NCI-H2196 treated with DMSO at 0.1 percent for 48 hours (cell line): ENCODE measurements at regions not wholly inside any gene's neighbourhood (a gene's known extent, or its start where the extent isn't known, plus 50 kb on each side); places are given as distances from the start of the nearest gene placed in this dataset.
"Not testable (repeated sequence)": the region's sequence is repeated elsewhere in the genome, so short reads cannot be mapped to it uniquely, and the experiment has no call there.

Experiments used
- DNase-seq: peaks from one replicate; lab custom pipeline; 2025; ENCODE audit not compliant: unreplicated experiment; lab: John Stamatoyannopoulos, UW

DNA sequence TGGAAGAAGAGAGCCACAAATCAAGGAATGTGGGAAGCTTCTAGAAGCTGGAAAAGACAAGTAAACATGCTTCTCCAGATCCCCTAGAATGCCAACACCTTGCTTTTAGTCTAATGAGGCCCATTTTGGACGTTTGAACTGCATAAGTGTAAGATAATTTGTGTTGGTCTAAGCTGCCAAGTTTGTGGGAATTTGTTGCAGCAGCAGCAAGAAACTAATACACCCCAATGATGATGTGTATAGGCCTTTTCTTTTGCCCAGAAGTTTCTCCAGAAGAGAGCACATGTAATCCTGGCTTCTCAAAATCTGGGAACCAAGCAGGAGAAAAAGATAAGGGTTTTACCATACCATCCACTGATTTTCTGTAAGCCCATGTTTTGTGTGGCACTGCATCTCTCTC, 96.1 kb upstream of the DPT start:
- DNase-seq, result no peak

DNA sequence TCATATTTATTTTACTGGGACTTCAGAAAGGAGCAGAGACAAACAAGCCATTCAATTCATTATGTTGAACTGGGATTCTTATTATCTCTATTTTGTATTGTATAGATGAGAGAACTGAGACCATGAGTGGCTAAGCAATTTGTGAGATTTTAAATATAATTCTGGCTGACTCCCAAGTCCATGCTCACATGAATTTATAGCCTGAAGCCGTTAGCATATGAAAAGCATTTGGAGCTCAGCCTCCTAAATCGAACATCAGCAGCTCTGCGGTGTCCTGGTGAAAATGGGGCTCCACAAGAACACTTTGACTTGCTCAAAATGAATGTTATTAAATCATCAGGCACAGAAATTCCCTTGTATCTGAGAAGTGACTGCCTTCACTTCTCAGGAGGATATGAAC, 96.8 kb upstream of the DPT start:
- no peak for DNase-seq

DNA sequence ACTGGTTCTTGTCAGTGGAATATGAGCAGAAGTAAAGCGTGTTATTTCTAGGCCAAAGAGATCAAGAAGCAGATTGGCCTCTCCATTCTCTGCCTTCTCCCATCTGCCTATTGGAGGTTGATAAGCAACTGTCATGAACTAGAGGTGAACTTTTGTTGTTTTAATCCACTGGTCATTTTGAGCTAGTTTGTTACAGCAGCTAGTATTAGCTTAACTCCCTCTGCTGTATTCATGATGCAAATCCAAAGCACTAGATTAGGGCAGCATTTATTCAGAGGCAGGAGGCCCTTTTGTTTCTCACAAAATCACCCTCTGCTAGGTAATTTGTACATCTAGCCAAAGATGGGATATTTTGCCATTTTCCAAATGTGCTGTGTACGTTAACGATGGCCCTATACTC, 97.3 kb upstream of the DPT start:
- no peak for DNase-seq

DNA sequence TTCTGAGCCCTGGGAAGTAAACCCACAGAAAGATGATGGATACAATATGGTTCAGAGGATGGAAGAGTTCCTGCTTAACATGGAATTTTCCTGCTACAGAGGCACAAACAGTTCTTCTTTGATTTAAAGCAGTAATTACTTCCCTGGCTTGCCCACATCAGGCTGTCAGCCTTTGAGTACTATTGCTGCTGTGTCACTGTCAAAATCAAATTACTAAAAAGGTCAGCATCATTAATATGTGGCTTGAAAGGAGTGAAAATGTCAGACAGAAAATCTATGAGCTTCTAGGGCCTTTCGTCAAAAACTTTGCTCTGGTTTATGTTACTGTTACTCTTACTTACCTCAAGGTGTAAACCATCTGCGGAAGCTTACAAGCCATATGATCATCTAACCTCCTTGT, 98.6 kb upstream of the DPT start:
- DNase-seq, result no peak

DNA sequence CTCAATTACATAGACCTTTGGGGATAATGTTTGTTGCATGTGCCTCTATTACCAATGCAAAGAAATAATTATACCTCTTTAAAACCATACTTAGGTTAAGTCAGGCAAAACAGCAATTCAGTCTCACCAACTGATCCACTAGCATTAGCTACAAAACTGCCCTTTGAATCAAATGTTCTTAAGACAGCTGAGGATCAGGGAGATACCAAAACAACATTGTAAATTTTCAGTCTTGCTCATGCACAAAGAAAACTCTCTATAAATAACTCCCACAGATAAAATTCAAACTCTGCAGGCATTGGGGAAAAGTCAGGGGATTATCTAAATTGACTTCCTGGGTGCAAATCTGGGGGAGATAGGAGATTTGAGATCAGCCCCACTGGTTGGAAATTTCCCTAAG, 100.9 kb upstream of the DPT start:
- no peak for DNase-seq

DNA sequence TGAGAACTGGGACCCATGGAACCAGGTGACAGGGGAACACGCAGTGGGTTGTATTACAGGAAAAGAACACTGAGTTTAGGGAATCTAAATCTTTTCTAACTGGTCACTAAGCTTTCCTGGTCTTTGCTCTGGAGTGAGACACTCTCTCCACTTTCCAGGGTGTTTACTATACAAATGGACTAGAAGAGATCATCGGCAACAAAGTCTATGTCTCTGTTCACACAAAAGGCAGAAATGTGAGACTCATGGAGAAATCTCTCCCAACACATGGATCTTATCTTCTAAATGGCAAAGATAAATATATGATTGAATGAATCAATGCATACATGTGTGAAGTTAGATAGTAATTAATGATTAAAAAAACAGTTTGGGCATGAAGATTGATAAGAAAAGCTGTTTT, 101.6 kb upstream of the DPT start:
- no peak for DNase-seq

DNA sequence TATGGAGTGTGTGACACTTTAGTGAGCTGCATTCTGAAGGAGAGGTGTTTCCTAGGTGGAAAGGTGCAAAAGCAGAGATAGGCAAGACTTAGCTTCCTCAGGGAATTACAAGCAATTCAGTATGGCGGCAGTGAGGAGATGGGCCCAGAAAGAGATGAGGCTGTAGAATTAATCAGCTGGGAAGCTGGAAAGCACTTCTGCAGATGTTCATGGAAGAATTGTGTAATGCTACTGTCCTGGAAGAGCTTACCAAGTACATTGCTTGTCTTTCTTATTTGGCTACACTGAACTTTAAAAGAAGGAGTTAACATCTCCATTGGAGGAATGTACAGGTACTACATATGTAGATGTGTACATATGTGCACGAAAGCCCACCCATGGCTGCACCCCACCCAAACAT, 103.7 kb upstream of the DPT start:
- DNase-seq, result no peak

DNA sequence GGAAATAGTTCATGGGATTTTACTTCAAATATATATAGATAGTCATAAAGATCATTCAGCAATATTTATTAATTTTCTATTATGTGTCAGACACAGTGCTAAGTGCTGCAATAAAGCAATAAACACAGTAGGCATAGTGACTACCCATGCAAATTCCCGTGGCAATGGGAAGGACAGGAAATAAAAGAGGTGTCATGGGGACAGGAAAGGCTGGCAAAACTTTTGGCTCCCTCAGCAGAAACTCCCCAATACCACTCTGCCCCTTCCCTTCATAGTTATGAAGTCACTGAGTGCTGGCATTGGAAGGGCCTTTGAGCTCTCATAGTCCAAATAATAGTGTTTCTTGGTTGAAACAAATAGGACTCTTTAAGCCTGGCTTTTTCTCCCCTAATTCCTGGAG, 104.4 kb upstream of the DPT start:
- DNase-seq, result no peak

DNA sequence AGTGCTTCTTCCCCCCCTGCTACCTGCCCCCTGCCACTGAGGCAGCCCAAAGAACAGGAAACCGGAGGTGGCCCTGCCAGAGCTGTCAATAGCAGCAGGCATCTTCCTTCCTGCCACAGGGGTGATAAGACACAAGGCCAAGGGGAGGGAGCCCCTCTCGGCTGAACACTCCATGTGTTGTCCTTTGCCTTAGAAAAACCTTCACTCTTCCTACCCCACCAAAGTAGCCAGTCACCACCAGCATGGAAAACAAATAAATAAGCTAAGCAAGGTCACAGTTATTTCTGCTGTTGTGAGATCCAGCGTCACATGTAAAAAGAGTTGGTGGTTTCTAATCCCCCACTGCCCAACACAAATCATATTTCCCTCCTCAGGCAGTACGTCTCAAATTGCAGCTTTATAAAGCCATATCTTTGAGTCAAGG, 104.8 kb upstream of the DPT start:
- no peak for DNase-seq

DNA sequence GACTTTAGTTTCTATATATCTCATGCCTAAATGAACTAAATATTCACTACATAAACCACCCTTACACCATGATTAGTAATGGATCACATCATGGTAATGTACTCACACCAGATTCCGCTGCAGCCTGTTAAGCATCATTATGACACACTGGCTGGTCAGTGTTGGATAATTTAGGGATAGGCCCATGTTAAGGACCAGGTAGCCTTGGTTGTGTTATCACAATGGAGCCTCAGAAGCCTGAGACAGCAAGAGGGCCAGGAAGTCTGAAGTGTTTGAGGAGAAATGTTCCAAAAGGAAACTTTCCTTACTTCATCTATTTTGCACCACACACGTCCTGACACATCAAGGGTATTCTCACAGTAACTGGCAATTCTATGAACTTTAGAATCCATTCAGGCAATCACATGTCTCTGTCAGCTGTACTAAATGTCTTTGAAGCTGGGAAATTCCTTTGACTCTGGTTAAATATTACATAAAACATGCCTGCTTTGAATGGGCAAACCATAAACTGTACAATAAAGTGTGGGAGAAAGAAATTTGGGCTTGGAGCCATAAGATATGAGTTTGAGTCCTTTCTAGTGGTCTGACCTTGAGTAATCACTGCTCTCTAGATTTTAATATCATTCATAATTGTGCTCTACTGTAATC, 105.3 kb upstream of the DPT start:
- DNase-seq, result no peak

DNA sequence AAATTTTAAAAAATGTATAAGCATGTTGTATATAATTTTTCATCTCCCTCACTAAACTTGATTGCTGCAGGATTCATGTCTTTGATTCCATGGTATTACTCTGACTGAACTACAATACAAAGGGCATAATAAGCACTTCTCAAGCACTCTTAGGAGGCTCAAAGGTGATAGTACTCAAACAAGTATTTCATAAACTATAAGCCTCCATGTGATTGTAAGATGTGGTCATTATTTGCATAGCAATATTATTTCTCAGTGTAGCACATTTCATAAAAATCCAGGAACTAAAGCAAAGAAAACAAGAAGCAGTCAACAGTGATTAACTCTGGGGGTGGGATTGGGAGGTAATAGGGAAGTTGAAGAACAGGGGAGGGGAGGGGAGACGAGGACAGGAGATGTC, 106.2 kb upstream of the DPT start:
- no peak for DNase-seq

DNA sequence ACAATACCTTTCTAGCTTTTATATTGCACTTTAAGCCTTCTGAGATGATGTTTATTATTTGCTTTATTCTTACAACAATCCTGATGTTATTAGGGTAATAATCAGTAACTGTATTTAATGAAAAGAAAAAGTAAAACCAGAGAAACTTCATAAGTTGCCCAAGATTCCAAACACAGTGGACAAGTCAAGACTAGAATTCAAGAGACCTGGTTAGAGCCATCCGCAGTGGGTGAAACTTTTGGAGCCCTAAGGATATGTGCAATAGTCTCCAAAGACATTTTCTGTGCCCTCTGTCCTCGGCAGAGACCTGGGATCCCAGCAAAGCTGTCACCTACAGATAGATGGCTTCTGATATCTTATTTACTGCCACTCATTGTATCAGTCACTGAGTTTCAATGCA, 106.8 kb upstream of the DPT start:
- no peak for DNase-seq

DNA sequence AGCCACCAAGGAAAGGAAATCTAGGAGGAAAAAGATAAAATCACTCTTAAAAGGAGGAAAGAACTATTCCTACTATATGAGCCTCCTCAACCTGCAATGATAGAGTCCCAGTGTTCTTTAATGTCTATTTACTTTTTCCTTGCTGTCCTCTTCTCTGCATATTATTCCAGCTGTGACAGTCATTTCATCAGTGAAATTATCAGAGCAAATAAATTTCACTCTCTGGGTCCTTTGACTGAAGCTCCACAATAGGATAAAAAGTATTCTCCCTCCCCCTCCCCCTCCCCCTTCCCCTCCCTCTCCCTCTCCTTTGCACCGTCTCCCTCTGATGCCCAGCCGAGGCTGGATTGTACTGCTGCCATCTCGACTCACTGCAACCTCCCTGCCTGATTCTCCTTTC, 107.5 kb upstream of the DPT start:
- no peak for DNase-seq

DNA sequence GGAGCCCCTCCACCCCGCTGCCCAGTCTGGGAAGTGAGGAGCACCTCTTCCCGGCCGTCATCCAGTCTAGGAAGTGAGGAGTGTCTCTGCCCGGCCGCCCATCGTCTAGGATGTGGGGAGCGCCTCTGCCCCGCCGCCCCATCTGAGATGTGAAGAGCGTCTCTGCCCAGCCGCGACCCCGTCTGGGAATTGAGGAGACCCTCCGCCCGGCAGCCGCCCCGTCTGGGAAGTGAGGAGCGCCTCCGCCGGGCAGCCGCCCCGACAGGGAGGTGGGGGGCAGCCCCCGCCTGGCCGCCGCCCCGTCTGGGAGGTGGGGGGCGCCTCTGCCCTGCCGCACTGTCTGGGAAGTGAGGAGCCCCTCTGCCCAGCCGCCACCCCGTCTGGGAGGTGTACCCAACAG, 108.2 kb upstream of the DPT start:
- not testable (repeated sequence) for DNase-seq

DNA sequence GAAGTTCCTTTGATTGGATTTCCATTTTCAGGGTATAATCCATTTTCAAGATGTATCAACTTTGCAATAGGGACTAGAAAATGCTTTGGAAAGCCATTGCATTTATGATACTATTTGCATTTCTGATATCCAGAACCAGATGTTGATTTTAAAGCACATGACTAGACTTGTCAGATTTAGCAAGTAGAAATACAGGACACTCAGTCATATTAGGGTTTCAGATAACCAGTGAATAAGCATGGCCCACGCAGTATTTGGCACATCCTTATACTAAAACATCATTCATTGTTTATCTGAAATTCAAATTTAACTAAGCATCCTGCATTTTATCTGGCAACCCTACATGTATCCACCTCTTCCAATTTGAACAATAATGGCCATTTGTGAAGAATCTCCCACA, 113.3 kb upstream of the DPT start:
- DNase-seq, result no peak

DNA sequence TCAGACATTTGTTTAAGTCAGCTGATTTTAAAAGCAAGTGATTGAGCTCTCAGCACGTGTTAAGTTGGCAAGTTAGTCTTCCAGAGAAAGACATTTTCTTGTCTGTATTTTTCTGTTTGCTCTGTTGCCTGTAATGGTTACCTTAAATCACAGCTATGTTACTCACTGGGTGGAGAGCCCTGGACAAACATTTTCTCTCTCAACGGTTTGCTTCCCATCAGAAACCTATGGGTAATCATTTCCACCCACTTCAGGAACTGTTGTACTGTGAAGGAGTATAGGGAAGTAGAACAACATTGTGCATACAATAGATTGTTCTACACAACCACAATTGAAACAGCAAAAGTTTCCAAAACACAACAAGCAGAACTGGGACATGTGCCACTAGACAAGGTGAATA, 113.9 kb upstream of the DPT start:
- DNase-seq, result no peak

DNA sequence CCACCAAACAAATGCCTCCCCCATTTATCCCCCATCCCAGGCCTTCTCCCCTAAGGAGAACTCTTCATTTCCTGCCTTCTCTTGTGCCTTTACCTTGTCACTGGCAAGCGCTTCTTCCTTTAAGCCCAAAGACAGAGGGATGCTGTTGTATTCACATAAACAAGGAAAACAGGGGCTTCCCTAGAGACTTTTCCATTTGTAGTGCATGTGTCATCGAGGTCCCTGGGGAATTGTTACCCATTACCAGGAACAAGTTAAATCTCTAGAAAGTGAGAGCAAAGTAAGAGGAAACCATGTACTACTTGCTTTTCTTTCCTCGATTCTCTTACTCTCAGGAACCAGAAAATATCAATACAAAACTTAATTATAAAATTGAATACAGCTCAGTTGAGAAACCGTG, 114.4 kb upstream of the DPT start:
- DNase-seq, result no peak

DNA sequence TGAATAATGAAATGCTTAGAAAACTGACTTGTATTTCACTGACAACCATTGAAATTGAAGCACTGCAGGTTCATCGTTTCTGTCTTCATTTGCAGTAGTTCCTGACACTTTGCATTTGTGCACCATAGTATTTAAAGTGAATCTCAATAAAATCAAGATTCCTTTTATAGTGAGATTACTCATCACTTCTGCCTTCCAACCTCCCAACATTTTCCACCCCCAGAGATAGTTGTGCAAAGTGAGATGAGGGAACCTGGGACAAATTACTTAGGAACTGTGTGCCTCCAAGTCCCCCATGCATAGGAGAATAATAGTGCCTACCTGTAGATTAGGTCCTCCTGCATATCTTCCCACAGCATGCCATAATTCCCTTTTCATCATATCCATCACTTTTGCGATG, 114.9 kb upstream of the DPT start:
- DNase-seq, result no peak

DNA sequence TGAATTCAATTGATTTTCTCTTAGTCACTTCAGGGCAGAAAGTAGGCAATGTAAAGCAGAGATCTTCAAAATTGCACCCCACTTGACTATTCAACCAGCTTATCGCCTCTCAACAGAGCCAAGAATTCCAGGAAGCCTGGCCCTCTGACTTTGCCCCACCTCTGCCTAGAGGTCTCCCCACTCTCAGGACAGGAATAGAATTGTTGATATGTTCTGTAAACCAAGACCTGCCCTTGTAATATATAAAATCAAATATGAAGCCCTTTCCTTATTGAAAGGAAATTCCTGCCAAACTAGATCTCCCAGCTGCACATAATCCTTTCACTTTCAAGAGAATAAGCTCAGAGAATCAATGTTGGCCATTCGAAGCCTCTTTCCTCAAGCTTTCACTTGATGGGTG, 116.1 kb upstream of the DPT start:
- DNase-seq, result no peak

DNA sequence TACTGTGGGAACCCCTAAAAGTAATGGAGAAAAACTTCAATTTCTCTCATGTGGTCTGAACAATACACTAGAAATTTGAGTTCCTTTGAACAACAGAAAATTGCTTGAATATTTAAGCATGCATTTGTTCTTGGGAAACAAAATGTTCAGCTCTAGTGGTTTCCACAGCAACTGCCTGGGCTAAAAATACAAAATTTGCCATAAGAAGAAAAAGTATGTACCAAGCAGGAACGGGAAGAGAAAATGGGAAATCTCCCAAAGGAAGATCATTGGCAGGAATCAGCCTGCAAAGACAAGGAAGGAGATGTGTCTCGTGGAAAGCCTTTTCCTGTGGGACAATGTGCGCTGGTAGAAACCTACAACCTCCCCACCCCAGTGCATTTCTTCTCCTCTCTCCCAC, 119.0 kb upstream of the DPT start:
- DNase-seq, result no peak

DNA sequence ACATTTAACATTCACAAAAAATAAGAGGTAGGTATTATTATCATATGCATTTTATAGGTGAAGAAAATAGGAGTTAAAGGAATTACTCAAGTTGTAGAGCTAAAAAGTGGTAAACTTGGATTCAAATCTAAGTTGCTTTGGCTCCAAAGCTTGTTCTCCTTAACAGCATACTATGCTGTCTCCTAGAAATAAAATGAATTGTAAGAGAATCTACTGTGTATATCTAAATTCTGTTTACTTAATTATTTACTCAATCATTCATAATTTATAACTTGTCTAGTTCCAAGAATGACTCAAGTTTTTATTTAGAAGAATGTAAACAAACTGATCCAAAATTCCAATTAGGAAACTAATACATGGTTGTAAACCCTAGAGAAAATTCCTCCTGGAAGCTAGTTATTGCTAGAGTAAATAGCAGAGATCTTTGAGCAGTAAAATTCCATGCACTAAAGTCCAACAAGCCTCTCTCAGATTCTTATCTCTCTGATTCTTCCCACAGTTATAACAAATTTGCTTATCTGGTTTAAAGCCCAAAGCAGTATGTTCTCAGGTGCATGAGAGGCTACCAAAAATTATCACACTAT, 132.5 kb upstream of the DPT start:
- DNase-seq, result no peak

DNA sequence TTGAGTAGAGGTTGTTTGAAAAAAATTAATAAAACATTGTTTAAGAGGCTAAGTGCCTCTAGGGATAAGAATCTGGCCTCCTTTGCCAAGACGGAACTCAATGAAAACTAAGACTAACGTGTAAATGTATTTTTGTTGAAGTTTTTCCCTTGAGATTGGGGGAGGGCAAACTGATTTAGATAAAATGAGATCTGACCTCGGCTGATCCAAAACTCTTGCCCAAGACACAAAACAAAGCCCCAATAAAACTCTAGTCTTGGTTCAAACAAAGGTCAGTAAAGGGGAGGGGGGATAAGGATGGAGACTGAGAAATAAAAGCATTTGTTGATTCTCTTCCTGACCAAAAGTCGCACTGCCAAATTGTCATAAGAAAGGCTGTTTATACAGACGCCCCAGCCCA, 134.8 kb upstream of the DPT start:
- no peak for DNase-seq

DNA sequence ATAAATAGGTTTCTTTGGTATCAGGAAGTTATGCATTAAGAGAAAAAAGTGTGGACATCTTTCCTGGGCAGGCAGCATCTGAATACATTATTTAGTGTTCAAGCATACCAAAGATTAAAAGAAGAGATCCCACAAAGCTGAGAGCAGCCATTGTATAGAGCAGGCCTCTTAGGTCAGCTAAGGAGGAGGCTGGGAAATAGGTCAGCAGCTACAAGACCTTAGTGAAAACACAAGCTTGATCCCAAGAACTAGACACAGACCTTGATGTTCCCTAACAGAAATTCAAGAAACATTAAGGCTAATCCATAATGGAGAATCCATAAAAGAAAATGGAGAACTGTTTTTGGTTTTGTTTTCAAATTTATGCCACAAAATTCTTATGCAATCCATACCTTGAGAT, 135.3 kb upstream of the DPT start:
- no peak for DNase-seq
